ENCODE measurements at regions not wholly inside any gene's neighbourhood (a gene's known extent, or its start where the extent isn't known, plus 50 kb on each side); places are given as distances from the start of the nearest gene placed in this dataset.

DNA sequence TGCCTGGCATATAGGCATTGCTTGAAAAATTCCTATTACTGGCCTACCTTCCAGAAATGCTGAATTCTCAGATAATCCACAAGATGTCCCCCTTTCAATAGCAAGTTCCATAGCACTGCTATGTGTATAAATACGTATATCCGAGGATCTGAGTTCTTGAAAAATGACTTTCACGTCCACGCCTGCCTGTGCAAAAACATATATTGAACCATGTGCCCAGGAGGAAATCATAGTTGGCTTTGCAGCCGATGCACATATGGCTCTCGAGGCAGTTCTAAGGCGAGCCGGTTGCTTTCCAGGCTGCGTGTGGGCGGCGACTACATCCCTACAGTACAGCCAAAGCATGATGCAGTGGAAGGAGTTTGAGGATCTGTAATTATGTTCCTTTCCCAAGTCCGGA is 55.4 kb upstream of the ESX1 start:
- no peaks in the 10 kb centered on the region for H3K36me3 ChIP-seq (ENCODE audit: control insufficient read depth in 2 of 4, insufficient read depth in 4 of 4, low read length in 3 of 4)
- H4K91ac ChIP-seq (replicated peaks; ENCODE audit: insufficient read length, low read length) = no peak overlapping the region
- H3K79me2 ChIP-seq (ENCODE audit: control insufficient read depth in 1 of 2, insufficient read depth in 2 of 2, low read length in 2 of 2) = no peaks in the 10 kb centered on the region
- no peak overlapping the region for H2AFZ ChIP-seq (ENCODE audit: low read length)
- H3K9me3 ChIP-seq (ENCODE audit: insufficient read depth in 2 of 2, low read depth in 1 of 2, low read length in 1 of 2) = no peaks in the 10 kb centered on the region
- H3K23me2 ChIP-seq (ENCODE audit: low read depth, low read length) = no peaks in the 10 kb centered on the region
- H3K18ac ChIP-seq (ENCODE audit: extremely low read depth, low read length) = no peak overlapping the region
- no peak overlapping the region for H2AK5ac ChIP-seq (ENCODE audit: low read depth, low read length)
- no peak overlapping the region for H3K14ac ChIP-seq (ENCODE audit: insufficient read length)
- ChIA-PET POLR2A (ENCODE audit: partially characterized antibody) (no interaction called here), CTCF (ENCODE audit: partially characterized antibody) (interaction anchor here (1.0 to 3.3 kb wide), 5 partner anchors 9 to 35 kb away, joined by 3 to 18 read pairs (median 5); no protein-coding TSS in a partner anchor)
- no peak overlapping the region for H3K4me3 ChIP-seq (ENCODE audit: extremely low read depth in 1 of 4, insufficient read depth in 2 of 4, low read depth in 3 of 4, low read length in 4 of 4)
- DNase-seq (ENCODE audit: low read depth in 1 of 2, low spot score in 2 of 2) (no peak), FAIRE-seq (no peak)
- H3K56ac ChIP-seq (replicated peaks; ENCODE audit: insufficient read length, low read depth, low read length) = no peak overlapping the region
- H4K8ac ChIP-seq (ENCODE audit: extremely low read depth, insufficient read depth, low read length) = no peak overlapping the region
- H3K4ac ChIP-seq (replicated peaks; ENCODE audit: insufficient read length, low read depth, low read length) = no peak overlapping the region
- no peaks in the 10 kb centered on the region for H4K20me1 ChIP-seq (replicated peaks in 1 of 2; ENCODE audit: control insufficient read depth in 1 of 2, insufficient read depth in 2 of 2, low read length in 2 of 2)
- H3K23ac ChIP-seq (ENCODE audit: insufficient read length) = no peak overlapping the region
- H3K27me3 ChIP-seq (replicated peaks in 1 of 4; ENCODE audit: control insufficient read depth in 3 of 4, extremely low read depth in 1 of 4, insufficient read depth in 3 of 4, low read length in 3 of 4) = no peaks in the 10 kb centered on the region
- WGBS, 2 experiments (ENCODE audit: extremely low coverage in 1 of 2, insufficient coverage in 1 of 2, insufficient read length in 1 of 2, insufficient replicate concordance in 2 of 2, low coverage in 1 of 2, low lambda C conversion rate in 2 of 2, missing lambda C conversion rate in 1 of 2) = 91% methylated on average over 12 of the region's 12 CpGs; no CpG with 5 or more reads in 1 of the 2 experiments
- H2BK120ac ChIP-seq (replicated peaks; ENCODE audit: low read depth, low read length) = no peak overlapping the region
- H2BK15ac ChIP-seq (ENCODE audit: low read length) = no peak overlapping the region
- no peak overlapping the region for H3K9ac ChIP-seq (replicated peaks in 1 of 4; ENCODE audit: extremely low read depth in 1 of 4, low read depth in 3 of 4, low read length in 3 of 4)
- no peak overlapping the region for H4K5ac ChIP-seq (ENCODE audit: insufficient read length, low read depth, low read length)
- H2BK12ac ChIP-seq (ENCODE audit: low read depth, low read length) = no peak overlapping the region
- H3K27ac ChIP-seq (ENCODE audit: low read depth, low read length) = no peak overlapping the region
- no peak overlapping the region for H2BK5ac ChIP-seq (ENCODE audit: low read depth, low read length)
- TF ChIP-seq RAD21 (IDR thresholded peaks at IDR 0.05 in 1 of 2, conservative IDR thresholded peaks at IDR 0.05 in 1 of 2; ENCODE audit: low read depth in 2 of 2, low read length in 2 of 2) = peak; percentile 20 to 25; a peak in 3 of 4 replicates
- TF ChIP-seq NANOG (IDR thresholded peaks at IDR 0.05; ENCODE audit: insufficient read depth, low read depth, low read length, poor library complexity, severe bottlenecking) = no peak
- H2BK20ac ChIP-seq (ENCODE audit: low read length) = no peak overlapping the region
- H3K79me1 ChIP-seq (ENCODE audit: low read depth, low read length) = no peaks in the 10 kb centered on the region
- no peak overlapping the region for H3K4me2 ChIP-seq (ENCODE audit: insufficient read depth in 1 of 2, low read depth in 2 of 2, low read length in 2 of 2)
- H3K4me1 ChIP-seq (replicated peaks in 1 of 4; ENCODE audit: control insufficient read depth in 3 of 4, insufficient read depth in 4 of 4, low read length in 3 of 4) = peaks cover 0 to 3% (median 0%) of the 10 kb centered on the region in 4 experiments; a peak in 2 of 7 replicates

Measured in H1 (cell line).